H1 (cell line): ENCODE measurements at regions not wholly inside any gene's neighbourhood (a gene's known extent, or its start where the extent isn't known, plus 50 kb on each side); places are given as distances from the start of the nearest gene placed in this dataset.

Experiments
- CTCF ChIA-PET: fragments of 300-600 bp; sonication (Branson Sonifier 250); formaldehyde crosslinking; loops from one replicate; lab custom pipeline; 2021; ENCODE audit not compliant: partially characterized antibody; lab: Charles Lee
- POLR2A ChIA-PET: fragments of 300-600 bp; sonication (Branson Sonifier 250); formaldehyde crosslinking; loops from one replicate; lab custom pipeline; 2021; ENCODE audit warnings: inconsistent platforms; ENCODE audit not compliant: partially characterized antibody; lab: Charles Lee
- DNase-seq, 2 experiments: peaks; one replicate each; pipeline versions ENCODE4 v3.0.0 to v3.0.0-alpha.2; 2010 to 2022; ENCODE audit warnings: low spot score in 2 of 2, low read depth in 1 of 2, mixed read lengths in 1 of 2
- FAIRE-seq: peaks from 2 replicates; lab custom pipeline; 2011; peaks lifted over from hg19 to GRCh38; lab: Jason Lieb, UNC
- H2AFZ ChIP-seq: 2 replicates; pipeline ENCODE4 v1.8.1; 2012; ENCODE audit warnings: low read length, inconsistent platforms
- H2AK5ac ChIP-seq: 2 replicates; pipeline ENCODE4 v1.6.1; 2013; ENCODE audit warnings: low read depth, low read length
- H2BK120ac ChIP-seq: replicated peaks from 2 replicates; pipeline ENCODE3; 2013; ENCODE audit warnings: low read depth, low read length, inconsistent platforms
- H2BK12ac ChIP-seq: 2 replicates; pipeline ENCODE4 v1.6.1; 2013; ENCODE audit warnings: low read depth, low read length
- H2BK15ac ChIP-seq: 2 replicates; pipeline ENCODE4 v1.6.1; 2013; ENCODE audit warnings: low read length
- H2BK20ac ChIP-seq: 2 replicates; pipeline ENCODE4 v1.6.1; 2013; ENCODE audit warnings: low read length
- H2BK5ac ChIP-seq: 2 replicates; pipeline ENCODE4 v1.6.1; 2013; ENCODE audit warnings: low read depth, low read length
- H3K14ac ChIP-seq: 2 replicates; pipeline ENCODE4 v1.6.1; 2013; ENCODE audit warnings: inconsistent platforms; ENCODE audit not compliant: insufficient read length
- H3K18ac ChIP-seq: 2 replicates; pipeline ENCODE4 v1.6.1; 2013; ENCODE audit warnings: low read length; ENCODE audit errors: extremely low read depth
- H3K23ac ChIP-seq: 2 replicates; pipeline ENCODE4 v1.6.1; 2013; ENCODE audit warnings: inconsistent platforms; ENCODE audit not compliant: insufficient read length
- H3K23me2 ChIP-seq: 2 replicates; pipeline ENCODE4 v1.6.1; 2013; ENCODE audit warnings: low read depth, low read length
- H3K27ac ChIP-seq: 2 replicates; pipeline ENCODE4 v1.6.1; 2011; ENCODE audit warnings: low read depth, low read length, inconsistent platforms
- H3K27me3 ChIP-seq, 4 experiments: replicated peaks in 1 of 4; 1 replicate in 1 of 4; 2 replicates in 3 of 4; pipeline versions ENCODE4 v1.6.1 to v1.8.1; 2011 to 2013; ENCODE audit warnings: low read length in 3 of 4, mild to moderate bottlenecking in 3 of 4, inconsistent platforms in 2 of 4, mixed read lengths in 2 of 4, moderate library complexity in 1 of 4; ENCODE audit not compliant: control insufficient read depth in 3 of 4, insufficient read depth in 3 of 4; ENCODE audit errors: extremely low read depth in 1 of 4
- H3K36me3 ChIP-seq, 4 experiments: 2 replicates each; pipeline versions ENCODE4 v1.6.1 to v1.8.1; 2011 to 2013; ENCODE audit warnings: mild to moderate bottlenecking in 4 of 4, low read length in 3 of 4, moderate library complexity in 2 of 4, control low read depth in 1 of 4, inconsistent platforms in 1 of 4; ENCODE audit not compliant: insufficient read depth in 4 of 4, control insufficient read depth in 2 of 4
- H3K4ac ChIP-seq: replicated peaks from 2 replicates; pipeline ENCODE3; 2013; ENCODE audit warnings: low read length, low read depth, mixed read lengths, inconsistent platforms; ENCODE audit not compliant: insufficient read length
- H3K4me1 ChIP-seq, 4 experiments: replicated peaks in 1 of 4; 1 replicate in 1 of 4; 2 replicates in 3 of 4; pipeline versions ENCODE4 v1.6.1 to v1.8.1; 2011 to 2013; ENCODE audit warnings: low read length in 3 of 4, inconsistent platforms in 2 of 4, mixed read lengths in 1 of 4; ENCODE audit not compliant: insufficient read depth in 4 of 4, control insufficient read depth in 3 of 4
- H3K4me2 ChIP-seq, 2 experiments: 2 replicates each; pipeline versions ENCODE4 v1.6.1 to v1.8.1; 2011 to 2013; ENCODE audit warnings: low read depth in 2 of 2, low read length in 2 of 2, control low read depth in 1 of 2, inconsistent platforms in 1 of 2, mild to moderate bottlenecking in 1 of 2; ENCODE audit not compliant: insufficient read depth in 1 of 2
- H3K4me3 ChIP-seq, 4 experiments: fragments of 200-600, 300-600 bp in 1 of 4; sonication (generic), shearing (Covaris generic), sonication (Bioruptor Twin) in 1 of 4; 2 replicates each; pipeline versions ENCODE4 v1.5.1 to v1.8.1; 2011 to 2016; ENCODE audit warnings: low read length in 4 of 4, low read depth in 3 of 4, control low read depth in 2 of 4, inconsistent platforms in 2 of 4, mild to moderate bottlenecking in 2 of 4, mixed read lengths in 1 of 4, moderate library complexity in 1 of 4; ENCODE audit not compliant: insufficient read depth in 2 of 4; ENCODE audit errors: extremely low read depth in 1 of 4
- H3K56ac ChIP-seq: replicated peaks from 2 replicates; pipeline ENCODE3; 2013; ENCODE audit warnings: low read depth, mild to moderate bottlenecking, mixed read lengths, low read length, inconsistent platforms; ENCODE audit not compliant: insufficient read length
- H3K79me1 ChIP-seq: 2 replicates; pipeline ENCODE4 v1.6.1; 2013; ENCODE audit warnings: low read depth, low read length, control low read depth
- H3K79me2 ChIP-seq, 2 experiments: 2 replicates each; pipeline versions ENCODE4 v1.6.1 to v1.8.1; 2012 to 2013; ENCODE audit warnings: low read length in 2 of 2, mild to moderate bottlenecking in 2 of 2, inconsistent platforms in 1 of 2; ENCODE audit not compliant: insufficient read depth in 2 of 2, control insufficient read depth in 1 of 2
- H3K9ac ChIP-seq, 4 experiments: replicated peaks in 1 of 4; 1 replicate in 1 of 4; 2 replicates in 3 of 4; pipeline versions ENCODE4 v1.6.1 to v1.8.1; 2011 to 2013; ENCODE audit warnings: low read depth in 3 of 4, low read length in 3 of 4, control low read depth in 2 of 4, mild to moderate bottlenecking in 2 of 4, moderate library complexity in 2 of 4, inconsistent platforms in 1 of 4; ENCODE audit errors: extremely low read depth in 1 of 4
- H3K9me3 ChIP-seq, 2 experiments: 2 replicates each; pipeline versions ENCODE4 v1.6.1 to v1.8.1; 2012 to 2013; ENCODE audit warnings: mild to moderate bottlenecking in 2 of 2, moderate library complexity in 2 of 2, control low read depth in 1 of 2, inconsistent platforms in 1 of 2, low read depth in 1 of 2, low read length in 1 of 2, mixed read lengths in 1 of 2; ENCODE audit not compliant: insufficient read depth in 2 of 2
- H4K20me1 ChIP-seq, 2 experiments: replicated peaks in 1 of 2; 2 replicates each; pipeline versions ENCODE3 to v1.8.1; 2011 to 2013; ENCODE audit warnings: inconsistent platforms in 2 of 2, low read length in 2 of 2, mild to moderate bottlenecking in 1 of 2; ENCODE audit not compliant: insufficient read depth in 2 of 2, control insufficient read depth in 1 of 2
- H4K5ac ChIP-seq: 2 replicates; pipeline ENCODE4 v1.6.1; 2013; ENCODE audit warnings: low read length, low read depth, mixed read lengths, inconsistent platforms; ENCODE audit not compliant: insufficient read length
- H4K8ac ChIP-seq: 2 replicates; pipeline ENCODE4 v1.8.0; 2013; ENCODE audit warnings: mild to moderate bottlenecking, moderate library complexity, low read length, inconsistent platforms; ENCODE audit not compliant: insufficient read depth; ENCODE audit errors: extremely low read depth
- H4K91ac ChIP-seq: replicated peaks from 2 replicates; pipeline ENCODE3; 2013; ENCODE audit warnings: low read length, mixed read lengths, inconsistent platforms; ENCODE audit not compliant: insufficient read length
- BRCA1 ChIP-seq: IDR thresholded peaks from 2 replicates; pipeline ENCODE4 v1.6.1; 2012; ENCODE audit warnings: low read depth, low read length, improper control_type of control experiment
- KDM5A ChIP-seq: fragments of 200-600 bp; IDR thresholded peaks from 2 replicates; pipeline ENCODE4 v1.7.1; 2012; ENCODE audit warnings: mild to moderate bottlenecking, low read length, inconsistent platforms, mixed read lengths
- TCF12 ChIP-seq: IDR thresholded peaks from 2 replicates; pipeline ENCODE4 v1.6.1; 2011; ENCODE audit warnings: low read depth, mild to moderate bottlenecking, low read length
- WGBS, 2 experiments: shearing (Covaris generic) in 1 of 2; methylation state at CpG; one replicate each; pipeline versions ENCODE4 v1.1.6 to v1.1.7; 2013 to 2015; ENCODE audit warnings: low lambda C conversion rate in 2 of 2, mixed read lengths in 2 of 2, inconsistent platforms in 1 of 2, low coverage in 1 of 2, missing lambda C conversion rate in 1 of 2; ENCODE audit not compliant: insufficient replicate concordance in 2 of 2, insufficient coverage in 1 of 2, insufficient read length in 1 of 2; ENCODE audit errors: extremely low coverage in 1 of 2, missing lambda C conversion rate in 1 of 2; 5-methylcytosine and 5-hydroxymethylcytosine counted together

DNA sequence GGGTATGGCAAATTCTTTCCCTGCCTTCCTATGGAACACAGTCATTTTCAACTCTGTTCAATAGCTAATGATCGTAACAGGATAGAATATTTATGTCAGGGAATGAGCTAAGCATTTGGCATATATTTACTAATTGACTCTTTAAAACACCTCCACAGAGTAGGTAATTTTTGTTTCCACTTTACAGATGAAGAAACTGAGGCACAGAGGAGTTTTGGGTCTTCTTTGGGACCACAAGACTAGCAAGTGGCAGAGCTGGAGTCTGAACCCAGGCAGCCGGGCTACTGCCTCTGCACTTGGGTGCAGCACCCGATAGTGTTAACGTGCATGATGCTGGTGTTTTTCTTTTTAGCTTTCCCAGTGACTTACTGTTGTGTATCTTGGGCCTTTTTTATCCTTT lies 384.0 kb downstream of the SFMBT2 start:
- no peak overlapping the region for H3K18ac ChIP-seq

More for the DNA sequence above, 384.0 kb downstream of the SFMBT2 start:
- no peak overlapping the region for H3K4me2 ChIP-seq
- H2AFZ ChIP-seq: no peak overlapping the region
- H2BK20ac ChIP-seq: no peak overlapping the region
- H3K36me3 ChIP-seq: no peaks in the 10 kb centered on the region
- no peak overlapping the region for H4K91ac ChIP-seq
- H2BK12ac ChIP-seq: no peak overlapping the region
- CTCF ChIA-PET: interaction anchor here (0.9 to 2.0 kb wide), 5 partner anchors 10 to 95 kb away, joined by 3 to 7 read pairs (median 4); no protein-coding TSS in a partner anchor
- DNase-seq (no peak), FAIRE-seq (no peak)
- H3K9ac ChIP-seq: no peak overlapping the region
- H3K27me3 ChIP-seq: no peaks in the 10 kb centered on the region
- H2BK120ac ChIP-seq: no peak overlapping the region
- H3K14ac ChIP-seq: no peak overlapping the region
- H3K4ac ChIP-seq: no peak overlapping the region
- no peak overlapping the region for H4K8ac ChIP-seq
- no peak overlapping the region for H3K4me3 ChIP-seq
- no peak for TF ChIP-seq BRCA1
- TF ChIP-seq TCF12: no peak
- TF ChIP-seq KDM5A: no peak
- H2BK5ac ChIP-seq: no peak overlapping the region
- no peaks in the 10 kb centered on the region for H3K23me2 ChIP-seq
- H2BK15ac ChIP-seq: no peak overlapping the region
- no peaks in the 10 kb centered on the region for H3K4me1 ChIP-seq
- no peaks in the 10 kb centered on the region for H3K79me2 ChIP-seq
- H4K20me1 ChIP-seq: no peaks in the 10 kb centered on the region
- POLR2A ChIA-PET: no interaction called here
- no peaks in the 10 kb centered on the region for H3K9me3 ChIP-seq
- H3K23ac ChIP-seq: no peak overlapping the region
- H3K56ac ChIP-seq: no peak overlapping the region
- H3K79me1 ChIP-seq: no peaks in the 10 kb centered on the region
- 87% methylated on average over 4 of the region's 4 CpGs; no CpG with 5 or more reads in 1 of the 2 experiments for WGBS, 2 experiments
- H2AK5ac ChIP-seq: no peak overlapping the region
- H4K5ac ChIP-seq: no peak overlapping the region
- H3K27ac ChIP-seq: no peak overlapping the region
